Fibroblast of mammary gland (primary cell): ENCODE measurements at regions not wholly inside any gene's neighbourhood (a gene's known extent, or its start where the extent isn't known, plus 50 kb on each side); places are given as distances from the start of the nearest gene placed in this dataset.
A peak's percentile ranks its signal among the peaks of the same experiment; 100 is the strongest.

Experiments
- DNase-seq: peaks from one replicate; pipeline ENCODE4 v3.0.0-alpha.2; 2010; ENCODE audit warnings: low read depth
- H3K4me3 ChIP-seq: 2 replicates; pipeline ENCODE4 v1.5.1; 2011; ENCODE audit warnings: low read depth, mild to moderate bottlenecking, low read length, moderate library complexity; ENCODE audit not compliant: control insufficient read depth
- CTCF ChIP-seq: conservative IDR thresholded peaks from 2 replicates; pipeline ENCODE4 v1.5.1; 2011; ENCODE audit warnings: low read depth, low read length, inconsistent platforms; ENCODE audit not compliant: control insufficient read depth, insufficient read depth

DNA sequence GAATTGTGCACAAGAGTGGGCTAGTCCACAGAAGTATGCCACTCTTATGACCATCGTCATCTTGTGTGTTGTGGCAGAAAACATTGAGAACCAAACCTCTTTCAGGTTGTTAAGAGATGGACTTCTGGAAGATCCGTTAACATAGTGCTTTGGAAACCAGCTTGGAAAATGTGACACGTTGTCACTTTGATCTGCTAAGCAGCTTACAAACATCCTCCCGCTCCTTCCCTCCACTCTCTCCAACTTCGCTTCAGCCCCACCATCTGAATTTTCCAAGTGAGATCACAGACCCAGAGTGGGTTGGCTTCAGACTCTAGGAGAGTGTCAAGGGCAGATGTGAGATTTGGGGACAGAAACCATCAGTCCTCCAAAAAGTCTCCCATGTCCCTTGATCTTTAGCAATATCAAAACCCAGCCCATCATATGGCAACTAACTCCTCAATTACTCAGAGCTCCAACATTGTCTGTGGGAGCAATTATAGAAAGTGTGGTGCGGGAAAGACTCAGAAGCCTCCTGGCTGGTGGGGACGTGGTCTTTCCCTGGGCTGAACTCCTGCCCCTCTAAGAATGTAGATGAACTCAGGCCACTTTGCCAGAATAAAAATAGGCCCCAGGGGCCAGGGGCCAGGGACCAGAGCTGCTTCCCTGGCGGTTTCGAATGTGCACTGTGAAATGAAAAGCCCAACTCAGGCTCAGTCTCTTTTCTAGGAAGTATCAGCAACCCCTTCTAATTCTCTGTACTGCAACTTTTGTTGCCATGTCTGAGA is 129.5 kb downstream of the SLC38A6 start:
- no peak for DNase-seq
- no peak overlapping the region for H3K4me3 ChIP-seq
- TF ChIP-seq CTCF, result no peak

DNA sequence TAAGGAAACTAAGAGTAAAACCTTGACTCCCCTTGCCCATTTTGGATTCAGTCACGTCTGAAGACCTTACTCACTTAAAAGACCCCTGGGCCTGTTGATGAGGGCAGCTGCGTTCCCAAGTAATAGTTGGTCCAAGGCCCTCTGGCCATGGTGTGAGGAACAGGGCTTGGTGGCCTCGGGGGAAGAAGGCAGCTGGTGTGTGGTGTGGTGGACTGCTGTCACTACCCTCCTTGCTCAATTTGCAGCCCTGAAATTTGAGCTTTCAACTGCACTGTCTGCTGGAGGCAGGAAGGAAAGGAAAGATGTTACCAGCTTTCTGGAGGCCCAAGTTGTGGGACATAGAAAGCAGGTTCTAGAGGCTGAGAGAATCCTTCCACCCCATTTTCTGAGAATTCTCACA is 128.2 kb downstream of the SLC38A6 start:
- no peak for TF ChIP-seq CTCF
- no peak for DNase-seq
- H3K4me3 ChIP-seq, result no peak overlapping the region

GRCh38 chr14:61108496-61109141 is 127.6 kb downstream of the SLC38A6 start:
- no peak overlapping the region for H3K4me3 ChIP-seq
- no peak for DNase-seq
- no peak for TF ChIP-seq CTCF

- no peak for DNase-seq
- H3K4me3 ChIP-seq, result no peak overlapping the region
- no peak for TF ChIP-seq CTCF
These were observed 126.9 kb downstream of the SLC38A6 start for GRCh38 chr14:61107869-61108493.

DNA sequence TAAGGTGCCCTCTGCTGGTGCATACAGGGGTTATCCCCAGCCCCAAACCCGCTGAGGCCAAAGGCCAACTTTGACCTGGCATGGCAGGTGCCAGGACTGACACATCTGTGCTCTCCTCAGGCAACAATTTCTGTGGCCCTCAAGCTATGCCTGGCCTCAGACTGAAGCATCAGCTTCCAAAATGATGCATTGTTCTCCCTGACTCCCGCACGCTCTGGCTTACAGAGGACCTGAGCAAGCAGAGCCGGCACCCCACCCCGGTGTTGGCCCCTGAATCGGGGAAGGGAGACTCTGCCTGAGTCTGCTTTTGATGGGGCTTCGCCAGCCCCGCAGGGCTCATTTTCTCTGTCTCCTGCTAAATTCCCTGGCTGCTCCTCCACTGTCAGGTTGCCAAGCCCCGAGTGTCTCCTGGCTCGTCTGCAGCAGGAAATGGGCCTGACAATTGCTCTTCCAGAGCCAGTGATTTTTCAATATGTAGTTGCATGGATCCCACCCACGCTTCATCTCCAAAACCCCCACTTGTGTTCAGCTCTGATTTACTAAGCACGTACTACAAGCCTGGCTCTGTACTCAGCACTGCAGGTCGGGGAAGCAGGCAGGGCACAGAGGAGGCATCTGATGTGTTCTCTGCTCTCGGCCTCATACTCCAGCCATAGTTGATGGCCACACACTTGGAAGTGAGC is 126.1 kb downstream of the SLC38A6 start:
- peak; percentile 81 for DNase-seq
- peak; percentile 40 for TF ChIP-seq CTCF
- H3K4me3 ChIP-seq, result no peak overlapping the region

DNA sequence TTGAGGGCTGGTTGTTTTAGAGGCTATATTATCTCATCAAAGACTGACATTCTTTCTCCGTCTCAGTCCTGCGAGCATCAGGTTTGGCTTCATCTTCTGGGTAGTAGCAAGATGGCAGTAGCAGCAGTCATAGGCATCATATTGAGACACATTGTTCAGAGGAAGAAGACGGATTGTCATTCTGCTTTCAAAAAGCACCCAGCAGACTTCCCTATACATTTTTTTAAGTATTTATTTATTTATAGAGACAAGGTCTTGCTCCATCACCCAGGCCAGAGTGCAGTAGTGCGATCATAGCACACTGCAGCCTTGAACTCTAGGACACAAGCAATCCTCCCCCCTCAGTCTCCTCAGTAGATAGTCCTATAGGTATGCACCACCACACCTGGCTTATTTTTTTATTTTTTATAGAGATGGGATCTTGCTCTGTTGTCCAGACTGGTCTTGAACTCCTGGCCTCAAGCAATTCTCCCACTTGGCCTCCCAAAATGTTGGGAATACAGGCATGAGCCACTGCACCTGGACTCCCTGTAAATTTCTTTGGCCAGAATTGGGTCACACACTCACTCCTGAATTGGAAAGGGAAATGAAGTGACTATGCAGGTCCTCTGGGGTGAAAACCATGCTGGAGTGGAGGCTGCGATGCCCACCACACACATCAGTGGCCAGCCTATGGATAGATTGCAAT is 125.4 kb downstream of the SLC38A6 start:
- no peak overlapping the region for H3K4me3 ChIP-seq
- TF ChIP-seq CTCF, result no peak
- no peak for DNase-seq
